GM18507 (cell line): ENCODE measurements at regions not wholly inside any gene's neighbourhood (a gene's known extent, or its start where the extent isn't known, plus 50 kb on each side); places are given as distances from the start of the nearest gene placed in this dataset.

Experiments used
- DNase-seq: peaks from one replicate; pipeline ENCODE4 v3.0.0; 2011; ENCODE audit warnings: low read depth; ENCODE audit not compliant: insufficient read length; ENCODE audit errors: extremely low spot score
- FAIRE-seq: peaks from 2 replicates; lab custom pipeline; 2011; peaks lifted over from hg19 to GRCh38; lab: Jason Lieb, UNC

DNA sequence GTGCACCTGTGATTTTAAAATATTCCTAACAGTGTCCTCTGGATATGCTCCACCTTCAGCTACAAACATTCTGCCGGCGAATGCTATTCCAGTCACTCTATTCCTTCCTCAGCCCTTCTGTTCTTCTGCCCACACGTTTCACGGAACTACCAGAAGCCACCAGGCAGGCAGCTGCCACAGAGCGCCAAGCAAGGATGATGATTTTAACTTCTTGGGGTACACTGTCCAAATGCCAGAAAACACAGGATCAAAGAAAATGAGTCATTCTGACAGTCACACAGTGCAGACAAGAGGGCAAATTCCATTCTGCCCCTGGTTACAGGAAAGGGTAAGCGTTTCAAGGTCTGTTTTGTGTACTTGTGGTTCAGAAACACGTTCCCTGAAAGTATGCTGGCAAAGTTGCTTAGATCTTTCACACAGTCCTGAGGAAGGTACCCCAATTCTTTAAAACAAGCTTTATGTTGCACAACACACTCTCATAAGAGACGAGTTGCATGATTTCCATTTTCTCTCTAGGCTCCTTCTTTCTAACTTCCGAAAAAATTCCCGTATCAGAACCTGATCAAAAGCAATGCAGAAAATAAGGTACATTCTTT lies 508.3 kb upstream of the PKN2 start:
- FAIRE-seq: no peak
- no peak for DNase-seq

DNA sequence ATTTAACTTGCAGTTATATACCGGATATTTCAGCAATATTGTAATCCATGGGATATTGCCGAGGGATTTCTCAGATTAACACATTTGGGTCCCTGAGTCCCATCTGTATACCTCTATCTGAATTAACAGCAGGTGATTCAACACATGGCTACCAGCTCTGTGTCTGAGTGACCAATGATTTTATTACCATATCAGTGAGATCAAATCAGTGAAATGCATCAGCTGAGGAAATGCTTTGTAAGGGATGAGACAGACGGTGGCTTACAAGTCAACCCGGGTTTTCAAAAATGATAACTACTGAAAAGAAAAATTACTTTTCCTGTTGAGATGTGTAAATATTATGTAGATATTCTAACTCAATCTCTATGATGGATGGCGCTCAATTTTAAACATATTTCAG lies 504.1 kb upstream of the PKN2 start:
- DNase-seq: no peak
- no peak for FAIRE-seq

DNA sequence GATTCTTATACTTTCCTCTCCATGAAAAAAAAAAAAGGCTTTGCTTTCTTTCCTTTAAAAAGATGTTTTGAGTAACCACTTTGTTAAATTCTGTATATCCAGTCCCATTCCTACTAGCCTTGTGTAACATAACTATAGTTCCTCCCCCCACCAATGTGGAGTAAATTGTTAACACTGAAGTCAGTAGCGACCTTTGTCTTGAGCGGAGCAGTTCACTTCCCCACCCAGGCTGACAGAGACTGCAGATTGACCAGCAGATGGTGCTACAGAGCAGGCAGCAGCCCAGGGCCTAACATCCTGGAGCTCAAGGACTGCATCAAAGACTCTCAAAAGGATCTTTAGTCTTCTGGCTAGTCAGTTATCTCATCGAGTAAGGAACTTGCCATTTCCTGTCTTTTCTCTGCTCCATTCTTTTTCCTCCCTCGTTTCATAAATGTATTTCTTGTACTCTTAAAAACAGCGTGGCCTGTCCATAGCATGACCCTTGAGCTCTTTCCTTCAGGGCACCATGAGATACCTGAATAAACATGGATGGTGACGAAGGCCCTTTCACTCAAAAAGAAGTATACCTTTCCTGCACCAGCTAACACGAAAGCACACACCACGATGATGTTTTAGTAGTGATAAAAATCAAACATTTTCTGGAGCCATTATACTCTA lies 503.5 kb upstream of the PKN2 start:
- FAIRE-seq (peak; percentile 90), DNase-seq (peak; percentile 8)

DNA sequence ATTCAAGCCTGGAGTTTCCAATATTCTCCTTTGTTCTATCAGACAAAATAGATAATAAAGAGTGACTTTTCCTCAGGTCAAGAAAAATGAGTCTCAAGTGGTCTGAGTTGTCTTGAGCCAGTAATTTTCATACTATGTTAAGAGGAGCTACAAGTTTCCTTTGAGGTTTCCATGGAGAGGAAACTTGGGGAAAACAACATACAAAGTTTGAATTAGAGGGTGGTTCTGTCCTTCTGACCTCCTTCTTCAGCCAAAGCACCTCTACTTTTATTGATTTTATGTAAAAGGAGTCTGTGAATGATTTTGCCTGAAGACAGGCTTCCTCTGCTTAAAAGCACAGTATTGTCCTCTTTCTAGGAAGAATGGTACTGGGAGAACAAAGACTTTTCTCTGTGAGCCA lies 497.2 kb upstream of the PKN2 start:
- FAIRE-seq (no peak), DNase-seq (no peak)

DNA sequence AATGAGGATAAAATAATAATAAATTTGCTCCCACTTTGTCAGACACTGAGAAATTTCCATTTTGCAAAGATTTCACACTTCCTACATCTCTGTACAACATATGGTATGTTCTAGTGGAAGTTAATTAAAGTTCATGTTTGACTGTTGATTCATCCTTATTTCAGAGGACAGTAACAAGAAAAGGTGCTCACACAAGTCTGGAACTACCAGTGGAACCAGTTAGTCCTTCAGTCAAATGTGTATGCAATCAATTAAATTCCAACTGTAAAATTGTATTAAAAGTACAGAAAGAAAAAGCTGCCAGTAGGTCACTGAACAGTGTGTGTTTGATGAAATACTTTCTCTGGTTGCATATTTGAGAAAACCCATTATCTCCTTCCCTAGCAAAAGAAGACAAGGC lies 496.0 kb upstream of the PKN2 start:
- DNase-seq: no peak
- no peak for FAIRE-seq

DNA sequence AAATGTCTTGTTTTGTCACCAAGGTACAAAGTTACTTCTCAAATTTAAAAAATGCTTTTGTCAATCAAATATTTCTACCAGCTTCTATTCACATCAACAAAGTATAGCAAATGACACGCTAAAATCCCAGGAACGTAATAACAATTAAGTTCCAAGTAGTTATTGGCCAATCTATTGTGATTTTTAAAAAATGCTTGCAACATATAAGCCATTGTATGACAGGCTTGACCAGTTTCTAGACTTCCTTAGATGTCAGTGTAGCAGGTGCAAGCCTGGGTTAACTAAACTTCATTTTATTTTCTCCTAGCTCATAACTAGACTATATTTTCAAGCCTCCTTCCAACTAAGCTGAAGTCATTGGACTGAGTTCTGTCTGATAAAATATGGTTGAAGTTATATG lies 494.5 kb upstream of the PKN2 start:
- no peak for FAIRE-seq

DNA sequence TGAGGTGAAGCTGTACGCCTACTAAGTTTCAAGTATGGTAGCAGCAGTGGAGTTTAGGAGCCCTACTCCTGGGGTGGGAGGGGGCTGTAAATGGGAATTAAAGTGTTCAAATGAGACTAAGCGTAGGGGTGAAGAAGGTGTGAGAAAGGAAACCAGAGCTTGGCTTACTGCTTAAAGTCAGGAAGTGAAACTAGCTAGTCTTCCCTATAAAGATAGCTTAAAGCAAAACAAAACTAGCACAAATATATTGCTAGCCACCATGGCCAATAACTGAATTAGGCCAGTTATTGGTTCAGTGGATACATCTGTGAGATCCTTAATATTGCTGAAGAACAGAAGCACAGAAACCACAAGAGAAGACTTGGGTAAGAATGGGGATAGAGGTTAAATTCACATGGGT lies 492.2 kb upstream of the PKN2 start:
- DNase-seq (no peak), FAIRE-seq (peak; percentile 87)

More for the DNA sequence above, 494.5 kb upstream of the PKN2 start:
- no peak for DNase-seq

DNA sequence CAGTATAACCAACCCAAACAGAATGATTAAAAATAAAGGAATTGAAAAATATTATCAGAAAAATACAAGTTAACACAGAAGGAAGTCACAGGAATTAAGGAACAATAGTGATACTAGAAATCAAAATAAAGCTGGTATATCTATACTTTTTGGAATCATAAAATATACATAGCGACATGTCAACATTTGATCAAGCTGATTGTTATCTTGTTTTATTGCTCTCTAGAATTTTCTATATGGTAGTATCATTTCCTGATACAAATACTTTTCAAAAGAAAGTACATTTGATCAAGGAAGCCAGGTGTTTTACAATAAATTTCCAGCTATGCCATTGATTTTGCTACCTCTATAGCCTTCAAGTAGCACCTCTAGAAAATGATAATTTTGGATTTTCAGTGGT lies 489.5 kb upstream of the PKN2 start:
- FAIRE-seq (no peak), DNase-seq (no peak)

DNA sequence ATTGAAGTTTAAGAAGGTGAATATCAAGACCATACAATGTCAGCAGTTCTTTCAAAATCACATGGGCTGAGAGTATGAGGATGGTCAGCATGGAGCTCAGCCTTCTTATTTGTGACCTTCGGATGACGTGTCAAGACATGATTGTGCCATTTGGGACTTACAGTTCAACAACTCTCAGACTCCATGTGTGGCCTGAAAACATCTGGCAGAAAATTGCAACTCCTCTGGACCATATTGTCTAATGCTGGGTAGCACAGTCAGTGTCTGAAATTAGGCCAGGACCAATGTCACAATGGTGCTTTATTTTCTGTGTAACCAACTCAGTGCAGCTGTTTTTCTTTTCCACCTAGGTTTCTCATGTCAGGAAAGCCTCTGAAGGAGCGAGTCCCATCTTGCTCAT lies 483.5 kb upstream of the PKN2 start:
- DNase-seq (no peak), FAIRE-seq (no peak)

DNA sequence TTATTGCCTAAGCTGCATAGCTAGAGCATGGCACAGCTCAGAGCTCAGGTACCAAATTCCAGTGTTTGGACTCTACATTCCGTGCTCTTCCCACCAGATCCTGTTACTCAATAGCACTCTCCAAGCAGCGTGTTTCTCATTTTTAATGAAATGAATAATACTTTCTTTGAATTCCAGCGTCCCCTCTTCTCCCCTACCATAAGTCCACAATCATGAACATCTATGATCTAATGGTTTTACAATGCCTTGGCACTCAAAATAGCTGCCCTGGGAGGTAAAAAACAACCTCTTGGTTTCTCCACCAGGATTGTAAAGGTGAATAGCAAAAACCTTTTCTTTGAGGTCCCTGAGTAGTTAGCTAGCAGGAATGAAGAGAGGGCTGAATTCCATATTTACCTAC lies 480.0 kb upstream of the PKN2 start:
- DNase-seq (no peak), FAIRE-seq (no peak)

DNA sequence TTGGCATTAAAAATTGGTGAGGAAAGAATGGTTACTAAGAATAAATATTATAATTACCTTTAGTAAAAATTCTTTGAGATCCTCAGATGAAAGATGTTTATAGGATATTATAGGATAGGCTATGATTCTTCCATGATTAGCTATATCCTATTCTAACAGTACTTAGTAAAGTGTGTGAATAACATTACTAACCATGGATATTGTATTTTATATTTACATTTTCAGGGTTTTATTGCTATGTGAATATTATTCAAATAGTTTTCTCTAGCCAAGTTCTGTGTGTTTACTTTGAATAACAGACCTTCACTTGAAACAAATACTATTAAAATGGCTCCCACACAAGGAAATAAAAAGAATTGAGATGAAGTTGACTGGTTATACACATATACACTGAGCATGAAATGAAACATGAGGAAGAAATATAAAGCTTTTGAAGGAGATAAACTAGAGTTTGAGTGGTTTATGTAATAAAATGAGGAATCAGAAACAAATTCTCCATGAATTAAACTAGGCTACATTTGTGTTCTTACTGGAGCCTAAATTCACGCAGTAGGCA lies 479.4 kb upstream of the PKN2 start:
- DNase-seq (no peak), FAIRE-seq (no peak)

DNA sequence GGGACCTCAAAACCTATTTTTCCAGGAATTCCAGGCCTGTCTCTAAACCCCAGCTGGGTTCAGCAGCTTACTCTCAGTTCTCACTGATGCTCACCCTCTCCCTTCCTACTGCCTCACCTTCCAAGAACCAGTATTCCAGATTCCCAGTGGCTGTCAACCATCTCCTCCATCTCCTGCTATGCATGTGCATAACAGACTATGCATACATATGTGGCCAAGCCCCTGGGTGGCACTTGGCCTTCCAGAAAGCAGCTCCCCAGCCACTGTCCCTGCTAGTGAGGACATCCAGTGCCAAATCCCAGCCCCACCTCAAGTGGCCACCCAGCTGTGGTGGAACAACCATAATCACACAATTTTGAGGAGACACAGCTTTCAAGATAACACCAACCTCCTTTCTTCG lies 475.7 kb upstream of the PKN2 start:
- no peak for FAIRE-seq
- no peak for DNase-seq

DNA sequence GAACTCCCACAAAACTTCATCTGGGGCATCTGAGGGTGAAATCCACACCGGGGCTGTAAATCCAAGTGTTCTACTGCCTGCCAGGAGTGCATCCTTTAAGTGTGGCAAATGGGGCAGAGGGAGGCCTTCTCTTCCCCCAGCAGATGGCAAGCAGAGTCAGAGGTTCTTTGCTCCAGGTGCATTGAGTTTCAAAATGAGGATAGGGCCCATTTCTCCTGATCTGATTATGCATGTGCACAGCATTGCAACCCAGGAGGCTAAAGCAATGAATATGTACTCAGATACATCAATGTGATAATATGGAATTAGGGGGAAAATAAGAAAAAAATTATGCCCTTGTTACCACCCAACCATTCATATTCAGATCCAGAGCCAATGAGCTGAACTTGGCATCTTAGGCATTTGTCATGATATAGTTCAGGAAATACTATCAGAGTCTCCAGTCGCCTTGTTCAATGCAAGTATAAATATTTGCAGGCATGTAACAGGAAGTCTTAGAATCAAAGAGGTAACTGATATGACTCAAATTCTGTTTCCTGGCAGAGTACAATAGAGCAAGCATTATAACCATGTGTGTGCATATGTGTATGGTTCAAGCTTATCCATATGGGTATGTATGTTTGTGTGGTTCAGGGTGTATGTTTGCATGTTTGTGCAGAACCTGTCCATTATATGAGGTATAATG lies 473.8 kb upstream of the PKN2 start:
- FAIRE-seq (no peak), DNase-seq (no peak)

DNA sequence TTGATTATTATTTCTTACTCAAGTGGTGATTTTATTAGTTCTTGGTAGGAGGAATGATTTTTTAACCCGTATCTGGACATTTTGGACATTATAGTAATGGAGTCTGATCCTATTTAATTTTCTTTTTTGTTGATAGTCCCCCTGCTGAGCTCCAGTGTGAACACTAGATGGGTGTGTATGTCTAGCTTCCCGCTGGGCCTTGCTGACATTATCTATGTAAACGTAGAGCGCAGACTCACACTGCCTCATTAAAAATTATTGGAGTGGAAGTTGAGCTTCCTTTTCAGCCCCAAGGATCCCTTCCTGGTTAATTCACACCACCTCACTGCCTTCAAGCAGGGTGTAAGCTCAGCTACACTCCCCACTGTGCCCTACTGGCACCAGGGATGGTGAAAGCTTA lies 467.6 kb upstream of the PKN2 start:
- DNase-seq (no peak), FAIRE-seq (no peak)

DNA sequence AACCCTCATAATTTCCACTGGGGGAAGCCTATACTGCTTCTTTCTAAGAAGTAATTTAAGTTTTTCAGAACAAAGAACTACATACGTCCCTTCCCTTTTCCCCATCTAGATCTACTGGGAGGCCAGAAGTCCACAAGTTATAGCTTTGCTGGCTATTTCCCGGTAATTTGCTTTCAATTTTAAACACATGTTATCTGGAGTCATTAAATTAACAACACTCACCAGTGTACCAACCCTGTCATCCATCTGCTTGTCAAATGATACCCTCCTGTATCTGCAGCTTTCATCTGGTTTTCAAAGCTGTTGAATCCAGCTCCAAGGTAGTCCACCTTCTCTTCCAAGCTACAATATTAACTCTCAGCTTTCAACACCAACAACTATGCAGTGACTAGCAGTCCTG lies 466.7 kb upstream of the PKN2 start:
- no peak for FAIRE-seq
- DNase-seq: no peak

DNA sequence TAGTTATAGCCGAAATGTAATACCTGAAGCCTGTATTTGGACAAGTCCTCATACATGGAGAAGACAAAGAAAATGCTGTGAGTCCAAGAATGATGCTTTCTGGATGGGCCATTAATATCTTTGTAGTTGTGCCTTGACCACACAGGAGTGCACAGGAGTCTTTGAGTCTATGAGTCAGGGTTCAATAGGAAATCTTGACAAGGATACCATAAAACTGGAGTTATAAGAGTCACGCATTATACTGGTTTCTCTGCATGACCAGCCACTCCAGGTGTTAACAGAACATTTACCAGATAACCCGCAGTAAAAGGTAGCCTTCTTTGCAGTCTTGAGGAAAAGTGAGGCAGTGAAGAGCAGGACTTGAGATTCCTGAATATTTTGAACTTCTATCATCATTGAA lies 464.6 kb upstream of the PKN2 start:
- FAIRE-seq (no peak), DNase-seq (no peak)

DNA sequence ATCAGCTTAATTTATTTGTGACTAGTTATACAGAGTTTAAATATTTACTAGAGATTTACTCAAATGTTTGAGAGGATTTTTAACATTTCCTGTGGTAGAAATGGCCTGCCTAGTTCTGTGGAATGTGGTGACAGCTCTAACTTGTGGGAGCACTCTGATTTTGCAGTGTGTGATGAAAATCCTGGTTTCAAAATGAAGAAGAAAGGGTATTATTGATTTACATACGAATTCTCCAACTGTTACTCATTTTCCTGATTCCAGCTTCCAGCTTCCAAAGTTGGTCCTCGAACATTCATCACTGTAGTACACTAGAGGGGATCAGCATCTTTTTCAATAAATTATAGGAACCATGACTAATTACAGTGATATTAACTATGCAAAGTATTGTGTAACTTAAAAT lies 462.7 kb upstream of the PKN2 start:
- FAIRE-seq (no peak), DNase-seq (no peak)

DNA sequence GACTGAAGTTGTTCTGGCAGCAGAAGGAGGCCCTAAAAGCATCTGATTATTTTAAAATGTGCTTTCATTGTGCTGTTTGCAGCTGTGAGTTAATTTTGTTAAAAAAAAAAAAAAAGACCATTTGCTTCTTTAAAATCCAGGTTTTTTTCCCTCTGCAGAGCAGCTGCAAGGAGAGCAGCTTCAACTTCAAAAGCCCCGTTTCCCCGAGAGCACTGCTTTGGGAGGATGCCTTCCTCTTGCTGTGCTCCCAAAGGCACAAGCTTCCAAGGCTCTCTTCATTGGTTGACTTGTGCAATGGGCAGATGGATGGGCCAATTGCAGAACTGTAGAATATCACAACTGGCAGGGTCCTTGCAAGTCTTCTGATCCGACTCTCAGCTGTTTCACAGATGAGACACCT lies 459.2 kb upstream of the PKN2 start:
- DNase-seq (no peak), FAIRE-seq (no peak)

DNA sequence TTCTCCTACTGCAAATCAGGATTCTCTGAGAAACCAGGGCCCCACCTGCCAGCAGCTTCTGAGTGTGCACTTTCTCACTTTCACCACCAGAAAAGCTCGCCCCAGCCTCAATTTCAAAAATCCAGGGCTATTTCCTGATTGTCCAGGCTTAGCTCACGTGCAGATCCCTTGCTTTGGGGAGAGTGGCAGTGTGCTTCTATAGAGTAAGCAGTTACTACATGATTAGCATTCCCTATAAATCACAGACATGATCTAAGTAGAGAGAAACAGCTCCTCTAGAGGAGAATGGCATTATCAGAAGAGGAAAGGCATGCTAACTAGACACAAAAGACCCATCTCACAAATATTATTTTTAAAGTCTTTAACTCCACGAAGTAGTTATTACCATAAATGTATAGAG lies 456.0 kb upstream of the PKN2 start:
- FAIRE-seq: no peak

DNA sequence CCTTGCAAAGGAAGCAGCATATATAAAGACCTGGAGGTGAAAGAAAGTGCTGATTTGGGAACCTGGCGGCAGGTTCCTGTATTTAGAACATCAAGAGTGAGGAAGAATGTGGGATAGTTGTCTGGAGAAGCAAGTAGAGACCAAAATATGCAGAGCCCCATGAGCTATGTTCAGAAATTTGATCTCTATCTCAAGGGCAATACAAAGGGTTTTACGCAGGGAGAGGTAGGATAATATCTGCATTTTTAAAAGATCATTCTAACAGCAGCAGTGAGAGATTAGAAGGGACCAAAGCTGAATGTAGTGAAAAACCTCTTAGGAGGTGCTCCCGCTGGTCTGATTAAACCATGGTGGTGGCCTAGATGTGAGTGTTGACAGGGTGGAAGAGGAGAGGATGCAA lies 453.9 kb upstream of the PKN2 start:
- no peak for DNase-seq
- no peak for FAIRE-seq

More for the DNA sequence above, 456.0 kb upstream of the PKN2 start:
- no peak for DNase-seq

DNA sequence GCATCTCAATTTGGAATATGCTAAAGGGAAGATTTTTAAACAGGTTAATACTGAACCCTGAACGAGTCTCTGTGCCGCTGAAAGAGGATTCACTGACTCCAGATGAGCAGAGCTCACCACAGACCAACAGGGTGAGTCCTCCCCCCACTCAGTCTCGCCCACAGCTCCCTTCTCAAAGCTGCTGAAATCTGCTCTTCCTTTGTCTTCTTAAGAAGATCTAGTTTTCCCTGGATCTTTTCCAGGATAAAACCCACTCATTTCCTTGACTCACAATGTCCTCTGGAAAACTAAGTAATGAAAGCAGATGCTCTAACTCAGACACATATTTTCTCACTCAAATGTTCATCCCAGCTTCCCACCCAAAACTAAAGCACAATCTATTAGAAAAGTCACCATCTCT lies 447.0 kb upstream of the PKN2 start:
- no peak for DNase-seq
- no peak for FAIRE-seq
